GM21528 (cell line): ENCODE measurements at regions not wholly inside any gene's neighbourhood (a gene's known extent, or its start where the extent isn't known, plus 50 kb on each side); places are given as distances from the start of the nearest gene placed in this dataset.
"Not testable (repeated sequence)": the region's sequence is repeated elsewhere in the genome, so short reads cannot be mapped to it uniquely, and the experiment has no call there.

ENCODE experiments used
- ATAC-seq: cut with Tn5 transposase; IDR thresholded peaks from one replicate; pipeline ENCODE4 v1.9.1; 2021; ENCODE audit warnings: mild to moderate bottlenecking, moderate library complexity; ENCODE audit not compliant: unreplicated experiment, low FRiP score

DNA sequence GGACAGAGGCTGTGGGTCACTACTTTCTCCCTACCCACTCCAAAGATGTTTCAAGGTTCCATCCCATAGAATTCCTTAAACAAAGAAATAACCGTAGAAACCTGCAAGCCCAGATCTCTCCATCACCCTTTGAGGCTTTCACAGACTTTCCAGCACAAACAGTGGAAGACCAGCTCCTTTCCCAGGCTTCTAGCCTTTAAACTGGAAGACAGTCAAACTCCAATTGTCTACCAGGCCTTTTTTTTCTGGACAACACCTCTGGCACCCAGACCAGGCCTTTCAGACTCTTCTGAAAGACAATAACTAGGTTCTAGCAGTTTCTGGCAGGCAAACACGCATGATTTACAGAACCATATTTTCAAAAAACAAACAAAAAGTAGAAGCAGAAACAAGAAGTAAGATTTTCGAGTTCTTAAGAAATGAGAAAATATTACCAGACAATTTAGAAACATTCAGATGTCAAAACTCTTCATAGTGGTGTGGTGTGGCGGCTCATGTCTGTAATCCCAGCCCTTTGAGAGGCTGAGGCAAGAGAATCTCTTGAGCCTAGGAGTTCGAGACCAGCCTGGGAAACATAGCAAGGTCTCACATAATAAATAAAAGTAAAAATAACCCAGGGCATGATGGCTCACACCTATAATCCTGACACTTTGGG, 73.0 kb upstream of the EPCAM start:
- ATAC-seq: no peak

DNA sequence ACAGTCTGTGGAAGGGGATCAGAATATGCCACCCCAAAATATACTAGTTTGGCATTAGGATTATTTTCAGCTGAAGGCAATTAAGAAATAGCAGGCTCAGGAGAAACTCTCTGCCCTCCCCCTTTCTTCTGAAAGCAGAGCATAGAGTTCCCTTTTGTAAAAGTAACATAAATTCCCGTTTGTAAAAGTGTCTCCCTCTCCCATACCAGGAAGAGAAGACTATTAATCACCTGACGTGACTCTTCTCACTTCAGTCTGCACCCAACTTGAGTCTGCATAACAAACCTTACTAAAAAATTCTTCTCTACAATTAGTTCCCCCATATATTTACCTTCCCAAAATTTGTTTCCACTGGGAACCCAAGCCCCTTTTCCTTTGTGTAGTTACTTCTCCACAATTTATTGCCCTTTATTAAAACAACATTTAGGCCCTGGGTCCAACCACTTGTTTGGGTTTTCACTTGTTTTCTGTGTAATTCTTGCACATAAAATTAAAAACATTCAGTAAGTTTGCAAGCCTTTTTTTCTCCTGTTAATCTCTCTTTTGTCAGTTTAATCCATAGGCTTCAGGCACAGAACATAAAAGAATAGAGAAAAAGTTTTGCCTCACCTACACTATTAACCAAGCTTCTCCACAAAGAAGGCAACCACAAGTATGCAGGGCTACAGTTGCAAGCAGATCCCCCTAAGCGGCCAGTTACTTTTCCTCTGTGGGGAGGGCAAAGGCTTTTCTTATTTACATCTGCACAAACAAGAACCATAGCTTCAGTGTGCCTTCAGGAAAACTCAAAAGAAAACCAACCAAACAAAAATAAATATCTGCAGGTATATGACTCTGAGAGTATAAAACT, 73.8 kb upstream of the EPCAM start:
- no peak for ATAC-seq

- no peak for ATAC-seq
These were observed 75.1 kb upstream of the EPCAM start for GRCh38 chr2:47293976-47294375.

DNA sequence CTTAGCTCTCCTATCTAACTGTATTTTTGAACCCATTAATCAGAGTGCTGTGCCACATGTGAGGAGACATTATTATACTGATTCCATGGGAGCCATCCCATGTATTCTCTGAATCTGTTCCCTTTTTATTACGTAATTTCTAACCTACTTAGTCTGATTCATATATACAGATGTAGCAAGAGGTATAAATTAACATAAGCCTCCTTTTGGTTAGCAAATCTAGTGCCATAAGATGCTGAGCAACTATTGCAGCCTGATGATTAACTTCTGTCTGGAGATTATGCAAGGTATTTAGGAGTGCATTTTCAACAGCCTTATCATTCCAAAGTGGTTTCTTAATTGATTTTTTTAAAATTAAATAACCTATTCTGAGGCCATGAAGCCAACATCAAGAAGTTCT, 80.2 kb upstream of the EPCAM start:
- ATAC-seq: no peak

GRCh38 chr2:47283659-47284058, 85.5 kb upstream of the EPCAM start:
- no peak for ATAC-seq

GRCh38 chr2:47282621-47283272, 86.4 kb upstream of the EPCAM start:
- no peak for ATAC-seq

DNA sequence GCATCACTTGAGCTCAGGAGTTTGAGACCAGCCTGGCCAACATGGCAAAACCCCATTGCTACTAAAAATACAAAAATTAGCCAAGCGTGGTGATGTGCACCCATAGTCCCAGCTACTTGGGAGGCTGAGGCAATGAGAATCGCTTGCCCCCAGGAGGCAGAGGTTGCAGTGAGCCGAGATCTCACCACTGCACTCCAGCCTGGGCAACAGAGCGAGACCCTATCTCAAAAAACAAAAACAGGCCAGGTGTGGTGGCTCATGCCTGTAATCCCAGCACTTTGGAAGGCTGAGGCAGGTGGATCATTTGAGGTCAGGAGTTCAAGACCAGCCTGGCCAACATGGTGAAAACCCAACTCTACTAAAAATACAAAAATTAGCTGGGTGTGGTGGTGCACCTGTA, 89.6 kb upstream of the EPCAM start:
- not testable (repeated sequence) for ATAC-seq

- ATAC-seq: no peak
These were observed 91.1 kb upstream of the EPCAM start for GRCh38 chr2:47277987-47278386.

DNA sequence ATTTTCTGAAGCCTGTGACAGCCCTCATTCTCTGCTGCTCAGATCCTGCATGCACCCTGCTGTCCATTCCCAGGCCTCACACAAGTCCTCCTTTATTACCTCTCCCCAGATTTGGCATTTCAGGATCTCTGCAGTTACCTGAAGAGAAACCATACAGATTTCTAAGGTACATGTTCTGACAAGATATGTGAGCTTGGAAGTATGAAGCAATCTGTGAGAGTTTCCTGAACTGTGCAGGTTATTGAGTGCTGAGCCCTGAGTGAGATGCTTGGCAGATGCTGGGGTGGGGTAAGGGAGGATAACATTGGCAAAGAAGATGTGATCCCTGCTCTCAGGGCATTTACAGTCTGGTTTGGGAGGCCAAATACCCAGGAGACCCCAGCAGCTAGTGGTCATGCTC, 91.9 kb upstream of the EPCAM start:
- ATAC-seq: no peak

DNA sequence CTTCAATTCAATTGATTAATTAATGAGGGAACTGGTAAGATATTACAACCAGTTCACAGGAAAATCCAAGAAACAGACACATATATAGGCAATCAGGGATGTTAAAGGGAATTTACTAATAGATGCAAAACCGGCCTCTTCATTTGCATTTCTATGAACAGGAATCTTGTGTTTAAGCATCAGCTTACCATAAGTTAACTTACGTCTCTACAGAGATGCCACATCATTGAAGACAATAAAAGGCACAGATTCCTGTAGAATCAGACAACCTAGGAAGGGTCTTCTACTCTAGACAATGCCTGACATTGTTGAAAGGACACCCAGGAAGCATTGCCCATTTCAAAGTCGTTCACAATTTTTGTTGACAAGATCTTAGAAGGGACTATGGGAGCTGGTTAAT, 93.0 kb upstream of the EPCAM start:
- ATAC-seq: no peak

DNA sequence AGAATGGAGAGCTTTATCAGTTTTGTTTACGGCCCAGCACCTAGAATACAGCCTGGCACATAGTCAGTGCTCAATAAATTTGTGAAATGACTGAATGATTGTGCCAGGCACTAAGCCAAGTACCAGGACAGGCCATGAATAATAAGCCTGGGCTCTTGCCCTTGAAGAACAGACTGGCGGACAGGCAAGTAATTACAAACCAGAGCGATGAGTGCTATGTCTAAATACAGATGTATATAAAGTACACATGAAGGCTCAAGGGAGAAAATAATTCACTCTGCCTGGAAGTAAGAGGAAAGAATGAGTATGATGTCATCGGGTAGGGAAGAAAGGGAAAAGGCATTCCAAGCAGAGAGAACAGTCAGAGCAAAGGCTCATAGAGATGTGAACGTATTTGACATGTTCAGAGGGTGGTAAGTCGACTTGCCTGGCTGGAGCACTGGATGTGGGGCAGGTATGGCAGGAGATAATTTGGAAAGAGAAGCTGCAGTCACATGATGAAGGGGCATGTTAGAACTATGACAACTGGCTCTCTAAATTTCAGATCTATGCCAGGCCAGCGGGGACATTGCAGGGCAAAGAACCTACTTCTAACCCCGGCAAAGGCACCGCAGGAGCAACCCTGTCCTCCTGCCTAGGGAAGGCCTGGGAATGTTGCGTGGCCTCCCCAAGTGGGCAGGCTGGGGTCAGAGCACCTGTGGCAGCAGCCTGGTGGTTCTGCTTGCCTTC, 94.9 kb upstream of the EPCAM start:
- no peak for ATAC-seq

DNA sequence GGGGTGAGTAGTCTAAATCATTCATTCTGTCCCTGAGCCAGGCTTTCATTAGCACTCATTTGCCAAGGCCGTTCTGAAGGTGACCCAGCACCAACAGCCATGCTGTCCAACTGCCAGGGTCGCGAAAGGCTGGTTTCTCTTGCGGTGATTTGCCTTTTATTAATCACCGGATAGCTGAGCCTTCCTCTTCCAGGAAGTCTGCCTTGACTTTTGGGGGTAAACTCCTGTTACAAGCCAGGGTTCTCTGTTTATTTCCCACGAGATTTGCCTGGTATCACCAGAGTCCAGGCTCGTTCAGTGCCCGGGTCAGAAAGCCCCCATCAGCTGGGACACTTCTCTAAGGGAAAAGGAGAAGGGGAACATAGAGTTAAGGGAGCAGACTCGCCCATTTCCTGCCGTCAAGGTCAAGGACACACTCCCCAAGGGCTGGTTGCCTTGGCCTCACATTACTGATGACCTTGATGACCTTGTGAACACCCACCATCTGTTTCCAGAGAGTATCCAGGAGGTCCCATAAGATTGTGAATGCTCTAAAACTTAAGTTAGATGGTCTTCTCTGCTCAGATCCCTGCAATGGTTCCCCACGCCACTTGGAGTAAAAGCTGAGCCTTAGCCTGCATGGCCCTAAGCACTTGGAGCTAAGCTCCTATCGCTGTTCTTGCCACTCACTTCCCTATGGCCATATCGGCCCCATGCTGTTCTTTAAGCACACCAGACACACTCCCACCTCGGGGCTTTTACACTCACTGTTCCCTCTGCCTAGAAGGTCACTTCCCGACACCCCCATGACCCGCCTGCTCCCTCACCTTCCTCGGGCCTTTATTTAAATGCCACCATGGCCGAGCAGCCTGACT, 96.0 kb upstream of the EPCAM start:
- no peak for ATAC-seq

DNA sequence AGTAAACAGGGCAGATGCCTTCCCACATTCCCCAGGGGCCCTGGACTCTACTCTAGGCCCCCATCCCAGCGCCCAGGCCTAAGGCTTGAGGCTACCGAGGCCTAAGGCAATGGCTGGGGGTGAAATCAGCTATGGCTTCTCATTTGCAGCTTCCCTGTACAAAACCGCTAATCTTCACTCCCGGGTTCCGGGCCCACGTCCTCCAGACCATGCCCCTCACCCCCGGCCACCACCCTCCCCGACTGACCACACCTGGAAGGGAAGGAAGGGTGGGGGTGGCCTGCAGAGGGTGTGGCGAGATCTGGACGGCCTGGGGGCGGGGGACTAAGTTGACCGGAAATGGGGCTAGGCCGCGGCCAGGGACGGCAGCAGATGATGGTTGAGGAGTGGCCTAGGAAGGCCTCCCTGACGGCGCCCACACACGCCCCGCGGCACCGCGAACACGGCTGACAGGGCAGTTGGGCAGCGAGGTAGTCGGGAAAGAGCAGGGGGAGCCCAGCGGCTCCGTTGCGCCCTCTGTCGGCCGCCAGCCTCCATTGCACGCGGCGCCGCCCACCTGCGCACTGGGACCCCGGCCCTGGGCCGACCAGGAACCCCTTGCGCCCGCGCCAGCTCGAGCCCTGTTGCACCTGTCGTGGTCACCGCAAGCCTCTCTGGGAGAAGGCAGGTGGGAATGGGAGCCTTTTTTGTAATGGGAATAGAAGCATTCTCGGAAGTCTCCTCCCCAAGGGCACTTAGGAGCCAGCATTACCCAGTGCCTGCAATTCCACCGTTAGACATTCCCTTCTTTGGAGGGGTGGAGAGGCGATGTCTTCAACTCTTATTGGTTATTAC, 95.9 kb upstream of the CALM2 start:
- ATAC-seq: peak; percentile 72

DNA sequence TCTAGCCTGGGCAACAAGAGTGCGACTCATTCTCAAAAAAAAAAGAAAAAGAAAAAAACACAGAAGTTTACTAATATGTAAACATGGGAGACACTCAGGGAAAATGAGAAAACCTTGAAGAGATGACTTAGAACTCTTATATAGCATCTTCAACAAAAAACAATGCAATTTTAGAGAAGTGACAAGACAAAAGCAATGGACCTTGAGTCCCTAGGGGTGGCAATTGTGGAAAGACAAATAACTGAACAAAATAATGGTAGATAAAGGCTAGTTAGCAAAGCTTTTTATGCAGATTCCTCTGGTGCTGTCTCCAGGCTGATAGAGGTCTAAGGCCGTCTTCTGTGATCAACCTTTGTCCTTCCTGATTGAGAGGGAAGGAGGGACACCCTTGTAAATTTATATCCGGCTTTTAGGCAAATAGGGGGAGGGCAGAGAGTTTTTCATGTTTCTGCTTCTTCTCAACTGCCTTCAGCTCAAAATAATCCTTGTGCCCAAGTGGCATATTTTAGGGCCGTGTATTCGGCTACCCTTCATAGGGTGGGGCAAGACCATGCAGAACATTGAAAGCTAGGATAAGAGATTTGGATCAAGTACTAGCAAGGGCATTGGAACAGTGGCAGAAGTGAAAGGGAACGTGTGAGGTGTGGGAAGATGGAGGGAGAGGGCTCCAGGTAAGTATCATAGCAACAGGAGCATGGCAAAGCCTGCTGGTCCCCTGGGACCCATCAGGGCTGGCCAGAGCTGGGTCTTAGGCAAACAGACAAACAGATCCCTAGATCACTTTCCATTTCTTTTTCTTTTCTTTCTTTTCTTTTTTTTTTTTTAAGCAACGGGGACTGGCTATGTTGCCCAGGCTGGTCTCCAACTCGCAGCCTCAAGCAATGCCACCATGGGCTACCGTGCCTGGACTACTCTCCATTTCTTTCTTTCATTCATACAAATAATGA, 95.0 kb upstream of the CALM2 start:
- no peak for ATAC-seq

- ATAC-seq: no peak
These were observed 94.1 kb upstream of the CALM2 start for GRCh38 chr2:47270421-47270820.

- ATAC-seq: no peak
These were observed 93.3 kb upstream of the CALM2 start for GRCh38 chr2:47269316-47270232.

DNA sequence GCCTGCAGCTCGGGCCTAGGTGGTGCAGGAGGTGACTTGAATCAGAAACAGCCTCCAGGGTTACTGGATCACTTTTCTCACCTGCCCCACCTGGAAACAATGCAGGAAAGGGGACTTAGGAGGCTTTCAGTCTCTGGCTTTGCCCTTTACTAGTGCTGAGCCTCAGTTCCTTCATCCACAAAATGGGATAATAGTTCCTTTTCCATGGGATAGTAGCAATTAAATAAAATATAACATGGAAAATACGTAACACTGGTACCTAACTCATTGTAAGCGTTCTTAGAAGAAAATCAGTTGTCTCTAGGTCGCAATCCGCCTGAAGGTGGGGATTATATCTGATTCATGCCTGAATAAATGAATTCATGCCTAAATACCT, 91.4 kb upstream of the CALM2 start:
- ATAC-seq: no peak
